GM23338 (cell line): ENCODE measurements at regions not wholly inside any gene's neighbourhood (a gene's known extent, or its start where the extent isn't known, plus 50 kb on each side); places are given as distances from the start of the nearest gene placed in this dataset.

Experiments
- ATAC-seq: fragments of 200-7000 bp; cut with Tn5 transposase; 3 replicates; pipeline ENCODE4 v1.9.1; 2020
- DNase-seq: peaks from one replicate; pipeline ENCODE4 v3.0.0-alpha.2; 2015; ENCODE audit warnings: low spot score
- H2AFZ ChIP-seq: fragments of 200-600 bp; sonication (generic); 2 replicates; pipeline ENCODE4 v1.8.0; 2016; ENCODE audit warnings: antibody characterized with exemption, mild to moderate bottlenecking, moderate library complexity
- H3F3A ChIP-seq: fragments of 200-600 bp; sonication (generic); replicated peaks from 2 replicates; pipeline ENCODE4 v1.8.0; 2017; ENCODE audit warnings: antibody characterized with exemption, mixed run types, low read depth
- H3K27ac ChIP-seq: fragments of 200-600 bp; sonication (generic); 2 replicates; pipeline ENCODE4 v1.6.1; 2016; ENCODE audit warnings: low read depth
- H3K27me3 ChIP-seq: fragments of 200-600 bp; sonication (generic); 2 replicates; pipeline ENCODE4 v1.8.0; 2016; ENCODE audit warnings: mild to moderate bottlenecking, mixed run types, moderate library complexity; ENCODE audit not compliant: insufficient read depth
- H3K36me3 ChIP-seq: fragments of 200-600 bp; sonication (generic); 2 replicates; pipeline ENCODE4 v1.8.0; 2016; ENCODE audit warnings: mild to moderate bottlenecking; ENCODE audit not compliant: insufficient read depth
- H3K4me1 ChIP-seq: fragments of 200-600 bp; sonication (generic); 2 replicates; pipeline ENCODE4 v1.8.0; 2016; ENCODE audit warnings: mild to moderate bottlenecking, moderate library complexity; ENCODE audit not compliant: insufficient read depth
- H3K4me2 ChIP-seq: fragments of 200-600 bp; sonication (generic); 2 replicates; pipeline ENCODE4 v1.7.1; 2017; ENCODE audit warnings: mixed run types
- H3K4me3 ChIP-seq: fragments of 200-600 bp; sonication (generic); 2 replicates; pipeline ENCODE4 v1.6.1; 2016; ENCODE audit warnings: mixed run types
- H3K79me2 ChIP-seq: fragments of 200-600 bp; sonication (generic); replicated peaks from 2 replicates; pipeline ENCODE4 v1.8.0; 2017; ENCODE audit warnings: mild to moderate bottlenecking; ENCODE audit not compliant: insufficient read depth
- H3K9me2 ChIP-seq: fragments of 200-600 bp; sonication (generic); 2 replicates; pipeline ENCODE4 v1.8.0; 2017; ENCODE audit not compliant: insufficient read depth
- H4K20me1 ChIP-seq: fragments of 200-600 bp; sonication (generic); replicated peaks from 2 replicates; pipeline ENCODE4 v1.8.0; 2017; ENCODE audit warnings: mild to moderate bottlenecking; ENCODE audit not compliant: insufficient read depth
- H3K27ac Mint-ChIP-seq: 2 replicates; pipeline ENCODE4 v1.8.0; 2020; ENCODE audit warnings: inconsistent platforms, mild to moderate bottlenecking, moderate library complexity, mixed read lengths
- H3K27me3 Mint-ChIP-seq: 3 replicates; pipeline ENCODE4 v1.8.0; 2022; ENCODE audit warnings: low read depth, mild to moderate bottlenecking, moderate library complexity, mixed read lengths, inconsistent platforms; ENCODE audit not compliant: insufficient read depth, poor library complexity
- H3K36me3 Mint-ChIP-seq: 3 replicates; pipeline ENCODE4 v1.8.0; 2021; ENCODE audit warnings: low read depth, mild to moderate bottlenecking, inconsistent platforms, moderate library complexity, mixed read lengths
- H3K4me1 Mint-ChIP-seq: 3 replicates; pipeline ENCODE4 v1.8.0; 2020; ENCODE audit warnings: mild to moderate bottlenecking, inconsistent platforms, mixed read lengths
- H3K4me3 Mint-ChIP-seq: 3 replicates; pipeline ENCODE4 v1.8.0; 2021; ENCODE audit warnings: moderate library complexity, mild to moderate bottlenecking, inconsistent platforms, mixed read lengths
- H3K9me3 Mint-ChIP-seq: 3 replicates; pipeline ENCODE4 v1.8.0; 2020; ENCODE audit warnings: moderate library complexity, mild to moderate bottlenecking, inconsistent platforms, mixed read lengths
- CREB1 ChIP-seq: fragments of 250-450 bp; sonication (Bioruptor Pico); IDR thresholded peaks from 2 replicates; pipeline ENCODE4 v1.5.0; 2020; ENCODE audit warnings: low read depth, mild to moderate bottlenecking, moderate library complexity
- CTCF ChIP-seq, 2 experiments: fragments of 200-600 bp in 1 of 2; sonication (generic) in 1 of 2; conservative IDR thresholded peaks; 2 replicates each; pipeline versions ENCODE4 v1.5.1 to v1.6.1; 2016 to 2017; ENCODE audit warnings: antibody characterized with exemption in 2 of 2, low read depth in 2 of 2, mild to moderate bottlenecking in 2 of 2, moderate library complexity in 1 of 2
- ETS1 ChIP-seq: IDR thresholded peaks from 2 replicates; pipeline ENCODE4 v1.6.1; 2016; ENCODE audit warnings: antibody characterized with exemption
- EZH2 ChIP-seq: fragments of 200-600 bp; sonication (generic); IDR thresholded peaks from one replicate; pipeline ENCODE4 v1.8.0; 2017; ENCODE audit warnings: antibody characterized with exemption, mild to moderate bottlenecking, low read depth; ENCODE audit not compliant: unreplicated experiment
- EZH2phosphoT487 ChIP-seq: fragments of 200-600 bp; sonication (generic); IDR thresholded peaks from one replicate; pipeline ENCODE4 v1.8.1; 2018; ENCODE audit warnings: antibody characterized with exemption; ENCODE audit not compliant: unreplicated experiment
- JUNB ChIP-seq: IDR thresholded peaks from one replicate; pipeline ENCODE4 v1.6.1; 2016; ENCODE audit warnings: antibody characterized with exemption; ENCODE audit not compliant: unreplicated experiment
- NANOG ChIP-seq: IDR thresholded peaks from 2 replicates; pipeline ENCODE4 v1.6.1; 2016; ENCODE audit warnings: antibody characterized with exemption, borderline replicate concordance
- POLR2AphosphoS5 ChIP-seq: IDR thresholded peaks from 2 replicates; pipeline ENCODE4 v1.6.1; 2016; ENCODE audit warnings: antibody characterized with exemption, low read depth
- REST ChIP-seq: IDR thresholded peaks from one replicate; pipeline ENCODE4 v1.6.1; 2018; ENCODE audit warnings: antibody characterized with exemption; ENCODE audit not compliant: unreplicated experiment
- STAT1 ChIP-seq: IDR thresholded peaks from one replicate; pipeline ENCODE4 v1.6.1; 2016; ENCODE audit warnings: antibody characterized with exemption; ENCODE audit not compliant: unreplicated experiment
- ZNF114 ChIP-seq: fragments of 250-450 bp; sonication (Bioruptor Pico); IDR thresholded peaks from 2 replicates; pipeline ENCODE4 v1.5.0; 2020; ENCODE audit warnings: mild to moderate bottlenecking, moderate library complexity
- ZNF331 ChIP-seq: fragments of 250-450 bp; sonication (Bioruptor Pico); IDR thresholded peaks from 2 replicates; pipeline ENCODE4 v1.5.0; 2020; ENCODE audit warnings: low read depth, mild to moderate bottlenecking, moderate library complexity

- H3K4me3 Mint-ChIP-seq, result no peak overlapping the region
- H3K4me1 ChIP-seq, result no peaks in the 10 kb centered on the region
- no peak overlapping the region for H2AFZ ChIP-seq
- H3F3A ChIP-seq, result no peaks in the 10 kb centered on the region
- TF ChIP-seq EZH2phosphoT487, result no peak
- H3K36me3 Mint-ChIP-seq, result no peaks in the 10 kb centered on the region
- H3K4me3 ChIP-seq, result no peak overlapping the region
- no peaks in the 10 kb centered on the region for H3K27me3 ChIP-seq
- DNase-seq, result no peak
- no peak overlapping the region for H3K27ac ChIP-seq
- no peak for ATAC-seq
- no peaks in the 10 kb centered on the region; the same call in 1 of the 2 replicates for H3K9me2 ChIP-seq
- no peaks in the 10 kb centered on the region for H3K27me3 Mint-ChIP-seq
- no peaks in the 10 kb centered on the region for H3K36me3 ChIP-seq
- peaks cover 3% of the 10 kb centered on the region for H3K4me1 Mint-ChIP-seq
- no peak overlapping the region for H3K27ac Mint-ChIP-seq
- H3K79me2 ChIP-seq, result no peaks in the 10 kb centered on the region
- no peaks in the 10 kb centered on the region for H3K9me3 Mint-ChIP-seq
- no peak overlapping the region for H3K4me2 ChIP-seq
- H4K20me1 ChIP-seq, result no peaks in the 10 kb centered on the region
These were observed 229.2 kb upstream of the KCNH8 start for GRCh38 chr3:18919158-18919557.

- Histone ChIP-seq H3F3A (no peaks in the 10 kb centered on the region), H4K20me1 (no peaks in the 10 kb centered on the region), H3K4me3 (no peak overlapping the region), H3K4me1 (no peaks in the 10 kb centered on the region), H2AFZ (no peak overlapping the region), H3K27me3 (no peaks in the 10 kb centered on the region), H3K9me2 (no peaks in the 10 kb centered on the region; the same call in 1 of the 2 replicates), H3K4me2 (no peak overlapping the region), H3K27ac (no peak overlapping the region), H3K79me2 (no peaks in the 10 kb centered on the region), H3K36me3 (no peaks in the 10 kb centered on the region)
- no peaks in the 10 kb centered on the region for H3K36me3 Mint-ChIP-seq
- H3K27ac Mint-ChIP-seq, result no peak overlapping the region
- no peaks in the 10 kb centered on the region for H3K27me3 Mint-ChIP-seq
- H3K4me3 Mint-ChIP-seq, result no peak overlapping the region
- DNase-seq, result no peak
- no peaks in the 10 kb centered on the region for H3K9me3 Mint-ChIP-seq
- peaks cover 4% of the 10 kb centered on the region for H3K4me1 Mint-ChIP-seq
- ATAC-seq, result no peak
- TF ChIP-seq POLR2AphosphoS5, result no peak
- no peak for TF ChIP-seq ETS1
- TF ChIP-seq STAT1, result no peak
- no peak for TF ChIP-seq JUNB
- TF ChIP-seq CTCF (conservative IDR thresholded peaks at IDR 0.05; ENCODE audit: low read depth in 2 of 2), result no peak
- no peak for TF ChIP-seq ZNF114
- TF ChIP-seq REST, result no peak
- TF ChIP-seq ZNF331, result no peak
- no peak for TF ChIP-seq CREB1
- TF ChIP-seq EZH2, result no peak
- no peak for TF ChIP-seq NANOG
- no peak for TF ChIP-seq EZH2phosphoT487
These were observed 230.4 kb upstream of the KCNH8 start for GRCh38 chr3:18917923-18918322.
